OCI-LY1 (cell line): ENCODE measurements at regions not wholly inside any gene's neighbourhood (a gene's known extent, or its start where the extent isn't known, plus 50 kb on each side); places are given as distances from the start of the nearest gene placed in this dataset.

ENCODE experiments used
- CTCF ChIP-seq: fragments of 200-600 bp; sonication (generic), shearing (Covaris generic); IDR thresholded peaks from 2 replicates; pipeline ENCODE4 v1.5.1; 2017; ENCODE audit warnings: mild to moderate bottlenecking, antibody characterized with exemption, low read length, moderate library complexity, mixed read lengths
- EZH2 ChIP-seq: fragments of 200-600 bp; sonication (generic), shearing (Covaris generic); IDR thresholded peaks from 2 replicates; pipeline ENCODE4 v1.8.0; 2017; ENCODE audit warnings: borderline replicate concordance, mixed run types, mild to moderate bottlenecking, antibody characterized with exemption, low read length, moderate library complexity, mixed read lengths

- TF ChIP-seq CTCF (no peak), EZH2 (no peak)
These were observed 274.2 kb downstream of the TEX29 start for GRCh38 chr13:111594606-111595005.
